Breast epithelium (tissue), 4 donors: ENCODE measurements at regions not wholly inside any gene's neighbourhood (a gene's known extent, or its start where the extent isn't known, plus 50 kb on each side); places are given as distances from the start of the nearest gene placed in this dataset.
"Not testable (repeated sequence)": the region's sequence is repeated elsewhere in the genome, so short reads cannot be mapped to it uniquely, and the experiment has no call there.

Experiments
- DNase-seq, 2 donors: peaks; one replicate each; pipeline ENCODE4 v3.0.0-alpha.2; 2019; ENCODE audit warnings: low spot score in 2 of 2
- H3K27ac ChIP-seq, 2 donors: fragments of 200-600 bp; sonication (generic) in 1 of 2; one replicate each; pipeline ENCODE4 v1.5.1; 2016 to 2019; ENCODE audit warnings: mild to moderate bottlenecking in 1 of 2
- H3K27me3 ChIP-seq, 2 donors: fragments of 200-600 bp; sonication (generic) in 1 of 2; one replicate each; pipeline versions ENCODE4 v1.5.1 to v1.6.0; 2017 to 2019; ENCODE audit warnings: control low read depth in 1 of 2, mild to moderate bottlenecking in 1 of 2
- H3K36me3 ChIP-seq: fragments of 200-600 bp; one replicate; pipeline ENCODE4 v1.5.1; 2019
- H3K4me1 ChIP-seq, 2 donors: fragments of 200-600 bp; sonication (generic); one replicate each; pipeline ENCODE4 v1.5.1; 2016 to 2019; ENCODE audit warnings: control low read depth in 1 of 2
- H3K4me3 ChIP-seq, 3 donors: fragments of 200-600 bp; sonication (generic); 1 replicate in 2 of 3; 2 replicates in 1 of 3; pipeline ENCODE4 v1.5.1; 2016 to 2019; ENCODE audit warnings: mild to moderate bottlenecking in 3 of 3, moderate library complexity in 2 of 3
- H3K9me3 ChIP-seq, 2 donors: fragments of 200-600 bp; sonication (generic) in 1 of 2; one replicate each; pipeline ENCODE4 v1.5.1; 2016 to 2019; ENCODE audit warnings: control low read depth in 1 of 2
- CTCF ChIP-seq, 3 donors: fragments of 450-650 bp; IDR thresholded peaks; one replicate each; pipeline ENCODE4 v1.5.1; 2016 to 2017; ENCODE audit warnings: antibody characterized with exemption in 3 of 3, mild to moderate bottlenecking in 3 of 3, moderate library complexity in 3 of 3
- POLR2A ChIP-seq: fragments of 450-650 bp; IDR thresholded peaks from one replicate; pipeline ENCODE4 v1.6.1; 2016; ENCODE audit warnings: antibody characterized with exemption, mild to moderate bottlenecking, moderate library complexity
- POLR2AphosphoS5 ChIP-seq, 3 donors: sonication (generic); formaldehyde crosslinking; IDR thresholded peaks; one replicate each; pipeline ENCODE4 v1.6.1; 2017; ENCODE audit warnings: antibody characterized with exemption in 3 of 3
- intact Hi-C: fragments of 100-400 bp; cut with DNase I; formaldehyde crosslinking; loops from one replicate; pipeline ENCODE4 v1.15.1; 2023; ENCODE audit warnings: low total_unique reads

DNA sequence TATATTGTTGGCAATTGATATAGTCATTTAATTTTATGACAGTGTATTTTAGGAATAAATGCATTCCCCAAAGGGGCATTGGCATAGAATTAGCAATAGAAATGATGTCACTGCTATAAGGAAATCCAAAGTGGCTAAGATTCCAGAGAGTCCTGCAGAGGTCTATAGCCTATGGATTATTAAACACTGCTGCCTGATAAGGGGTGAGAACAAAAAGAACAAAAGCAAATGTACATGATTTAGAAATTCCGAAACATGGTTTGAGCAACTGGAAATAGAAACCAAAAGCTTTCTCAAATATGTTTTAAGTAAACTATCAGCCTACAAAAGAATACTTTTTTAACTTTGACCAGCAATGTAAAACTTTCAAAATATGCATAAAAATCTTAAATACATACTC is 280.1 kb upstream of the RASGRP1 start:
- no peak for DNase-seq
- intact Hi-C loops, result no loop called here
- Histone ChIP-seq H3K36me3 (no peaks in the 10 kb centered on the region), H3K4me1 (no peaks in the 10 kb centered on the region), H3K4me3 (no peak overlapping the region), H3K27me3 (no peaks in the 10 kb centered on the region), H3K27ac (no peak overlapping the region), H3K9me3 (no peaks in the 10 kb centered on the region)
- no peak for TF ChIP-seq POLR2A
- TF ChIP-seq POLR2AphosphoS5 (IDR thresholded peaks at IDR 0.05), result no peak
- TF ChIP-seq CTCF (IDR thresholded peaks at IDR 0.05), result no peak

DNA sequence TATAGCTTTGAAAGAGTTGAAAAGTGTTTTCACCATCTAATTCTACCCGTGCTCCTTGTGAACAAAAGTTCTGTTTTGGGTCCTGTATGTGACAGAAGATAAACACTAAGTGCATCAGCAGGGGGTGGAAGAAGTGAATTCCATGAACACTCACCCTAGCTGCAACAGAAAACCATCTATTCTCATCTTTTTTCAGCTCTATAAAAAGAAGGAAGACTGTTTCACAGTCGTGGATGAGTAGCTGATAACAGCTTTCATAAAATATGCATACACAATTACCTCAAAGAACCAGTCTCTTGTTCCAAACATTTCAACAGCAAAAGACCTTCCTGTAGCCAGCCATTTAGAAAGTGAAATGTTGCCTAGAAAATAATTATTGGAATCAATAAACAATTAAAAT is 281.7 kb upstream of the RASGRP1 start:
- no peaks in the 10 kb centered on the region for H3K36me3 ChIP-seq
- H3K4me1 ChIP-seq, result no peaks in the 10 kb centered on the region
- no peak overlapping the region for H3K27ac ChIP-seq
- H3K27me3 ChIP-seq, result no peaks in the 10 kb centered on the region
- intact Hi-C loops, result no loop called here
- TF ChIP-seq POLR2AphosphoS5 (IDR thresholded peaks at IDR 0.05), result no peak
- no peak for TF ChIP-seq CTCF (IDR thresholded peaks at IDR 0.05)
- no peak for TF ChIP-seq POLR2A
- H3K9me3 ChIP-seq, result no peaks in the 10 kb centered on the region
- no peak for DNase-seq
- H3K4me3 ChIP-seq, result no peak overlapping the region

- TF ChIP-seq POLR2AphosphoS5 (IDR thresholded peaks at IDR 0.05) (no peak), CTCF (IDR thresholded peaks at IDR 0.05) (no peak), POLR2A (no peak)
- Histone ChIP-seq H3K4me1 (no peaks in the 10 kb centered on the region), H3K9me3 (no peaks in the 10 kb centered on the region), H3K27ac (no peak overlapping the region), H3K27me3 (no peaks in the 10 kb centered on the region), H3K4me3 (no peak overlapping the region), H3K36me3 (no peaks in the 10 kb centered on the region)
- intact Hi-C loops, result no loop called here
- no peak for DNase-seq
Measured at GRCh38 chr15:38847666-38848065, 283.1 kb upstream of the RASGRP1 start.

- no peak for DNase-seq
- Histone ChIP-seq H3K4me3 (no peak overlapping the region), H3K9me3 (no peaks in the 10 kb centered on the region), H3K27me3 (no peaks in the 10 kb centered on the region), H3K27ac (no peak overlapping the region), H3K4me1 (no peaks in the 10 kb centered on the region), H3K36me3 (no peaks in the 10 kb centered on the region)
- TF ChIP-seq POLR2AphosphoS5 (IDR thresholded peaks at IDR 0.05) (no peak), CTCF (IDR thresholded peaks at IDR 0.05) (no peak), POLR2A (no peak)
- intact Hi-C loops, result no loop called here
Measured at GRCh38 chr15:38849046-38849445, 284.4 kb upstream of the RASGRP1 start.

- H3K36me3 ChIP-seq, intact Hi-C loops, H3K4me1 ChIP-seq, H3K4me3 ChIP-seq, H3K27me3 ChIP-seq, H3K27ac ChIP-seq, H3K9me3 ChIP-seq, DNase-seq: not testable (repeated sequence)
Measured at GRCh38 chr15:38852188-38852587, 287.6 kb upstream of the RASGRP1 start.

DNA sequence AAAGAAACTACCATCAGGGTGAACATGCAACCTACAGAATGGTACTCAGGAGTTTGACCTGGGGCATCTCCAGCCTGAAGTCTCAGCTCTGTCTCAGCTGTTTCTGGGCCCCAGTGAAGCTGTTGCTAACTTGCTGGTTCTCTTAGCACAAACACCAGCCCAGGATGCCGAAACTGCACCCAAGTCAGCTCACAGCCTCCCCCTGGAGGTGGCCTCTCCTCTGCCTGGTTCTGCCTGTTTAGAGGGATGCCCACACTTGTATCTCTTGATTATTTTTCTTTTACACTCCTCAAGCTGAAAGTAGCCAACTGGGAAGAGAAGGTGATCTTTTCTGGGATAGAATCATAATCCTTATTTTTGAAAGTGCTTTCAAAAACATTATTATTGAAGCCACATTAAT is 289.0 kb upstream of the RASGRP1 start:
- TF ChIP-seq CTCF (IDR thresholded peaks at IDR 0.05), result no peak
- no peak for TF ChIP-seq POLR2A
- no peak for TF ChIP-seq POLR2AphosphoS5 (IDR thresholded peaks at IDR 0.05)
- Histone ChIP-seq H3K9me3 (no peaks in the 10 kb centered on the region), H3K27ac (no peak overlapping the region), H3K27me3 (no peaks in the 10 kb centered on the region), H3K4me1 (no peaks in the 10 kb centered on the region), H3K4me3 (no peak overlapping the region), H3K36me3 (no peaks in the 10 kb centered on the region)
- DNase-seq, result no peak
- intact Hi-C loops, result no loop called here
